ENCODE measurements at regions not wholly inside any gene's neighbourhood (a gene's known extent, or its start where the extent isn't known, plus 50 kb on each side); places are given as distances from the start of the nearest gene placed in this dataset.
"Not testable (repeated sequence)": the region's sequence is repeated elsewhere in the genome, so short reads cannot be mapped to it uniquely, and the experiment has no call there.

GRCh38 chr12:127767656-127768055, 499.3 kb upstream of the TMEM132C start:
- DNase-seq = no peak

DNA sequence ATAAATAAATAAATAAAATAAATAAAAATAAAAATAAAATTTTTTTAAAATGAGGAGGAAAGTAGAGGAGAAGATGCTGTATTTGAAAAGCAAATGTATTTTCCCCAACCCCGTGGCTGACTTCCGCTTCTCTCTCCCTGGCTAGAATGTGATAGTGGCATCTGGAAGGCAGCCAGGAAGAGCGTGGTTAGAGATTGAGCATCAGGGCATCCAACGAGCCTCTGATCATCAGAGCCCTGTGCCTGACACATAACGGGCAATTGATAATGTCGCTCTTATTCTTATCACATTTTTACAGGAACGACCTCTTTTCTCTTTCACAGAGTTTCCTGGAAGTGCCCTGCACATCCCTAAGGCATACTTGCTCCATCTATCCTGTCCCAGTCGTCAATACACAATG, 496.9 kb upstream of the TMEM132C start:
- no peak for DNase-seq

- no peak for DNase-seq
Observed at GRCh38 chr12:127771546-127771945, 495.4 kb upstream of the TMEM132C start.

DNA sequence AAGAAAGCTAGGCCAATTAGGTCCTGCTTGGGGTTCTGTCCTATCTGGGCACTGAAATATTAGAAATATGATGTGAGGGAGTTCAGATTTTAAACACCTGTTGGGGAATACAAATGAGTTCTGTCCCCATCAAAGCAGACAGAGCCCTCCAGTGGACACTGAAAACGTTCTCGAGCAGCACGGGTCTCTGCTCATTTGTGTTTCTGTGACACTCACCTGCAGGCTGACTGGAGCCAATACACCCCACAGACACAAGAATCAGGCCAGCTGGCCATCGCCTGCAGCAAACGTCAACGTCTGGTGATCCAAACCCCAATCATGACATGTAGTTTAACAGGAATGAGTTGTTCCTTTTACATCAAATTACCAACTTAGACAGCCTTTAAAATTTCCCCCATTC, 493.4 kb upstream of the TMEM132C start:
- no peak for DNase-seq

DNA sequence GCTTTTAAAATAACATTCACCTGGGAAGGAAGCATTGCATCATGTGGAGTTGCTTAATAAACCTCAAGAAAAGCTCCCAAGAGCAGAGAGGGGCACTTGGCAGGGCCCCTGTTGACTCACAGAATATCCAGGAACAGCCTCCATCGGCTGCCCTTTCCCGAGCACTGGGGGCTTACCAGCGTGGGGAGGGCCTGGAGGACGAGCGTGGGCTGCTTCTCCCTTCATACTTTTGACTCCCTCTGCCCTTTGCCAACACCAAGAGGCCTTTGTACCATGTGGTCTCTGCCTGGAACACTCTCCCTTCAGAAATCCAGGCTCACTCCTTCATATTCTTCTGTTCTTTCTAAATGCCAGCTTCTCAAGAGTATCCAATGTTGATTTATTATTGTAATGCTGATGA, 492.1 kb upstream of the TMEM132C start:
- no peak for DNase-seq

GRCh38 chr12:127779301-127780045, 487.5 kb upstream of the TMEM132C start:
- DNase-seq = no peak

GRCh38 chr12:127780881-127781280, 486.1 kb upstream of the TMEM132C start:
- no peak for DNase-seq

- no peak for DNase-seq
Observed at GRCh38 chr12:127781336-127781735, 485.6 kb upstream of the TMEM132C start.

DNA sequence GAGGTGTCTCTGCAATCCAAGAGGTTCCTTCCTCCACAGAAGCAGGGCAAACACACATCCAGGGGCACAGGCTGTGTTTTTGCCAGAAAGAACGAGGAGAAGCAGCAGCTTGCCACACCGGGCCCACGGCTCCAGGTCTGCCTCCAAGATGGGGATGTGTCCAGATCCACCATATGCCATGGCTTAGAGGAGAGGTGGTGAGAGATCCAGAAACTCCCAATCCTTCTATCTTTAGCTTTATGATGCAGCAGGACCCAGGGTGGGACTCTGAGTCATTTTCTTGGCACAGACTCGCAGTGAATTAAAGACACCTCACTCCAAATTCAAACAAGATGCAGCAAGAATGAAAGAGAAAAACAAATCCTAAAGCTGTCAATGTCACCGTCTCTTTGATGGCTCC, 481.4 kb upstream of the TMEM132C start:
- DNase-seq = no peak

- DNase-seq = no peak
Observed at GRCh38 chr12:127785986-127786590, 480.9 kb upstream of the TMEM132C start.

GRCh38 chr12:127787544-127787943, 479.4 kb upstream of the TMEM132C start:
- DNase-seq = no peak

- DNase-seq = no peak
Observed at GRCh38 chr12:127790376-127790775, 476.6 kb upstream of the TMEM132C start.

- DNase-seq = no peak
Observed at GRCh38 chr12:127791217-127791616, 475.8 kb upstream of the TMEM132C start.

DNA sequence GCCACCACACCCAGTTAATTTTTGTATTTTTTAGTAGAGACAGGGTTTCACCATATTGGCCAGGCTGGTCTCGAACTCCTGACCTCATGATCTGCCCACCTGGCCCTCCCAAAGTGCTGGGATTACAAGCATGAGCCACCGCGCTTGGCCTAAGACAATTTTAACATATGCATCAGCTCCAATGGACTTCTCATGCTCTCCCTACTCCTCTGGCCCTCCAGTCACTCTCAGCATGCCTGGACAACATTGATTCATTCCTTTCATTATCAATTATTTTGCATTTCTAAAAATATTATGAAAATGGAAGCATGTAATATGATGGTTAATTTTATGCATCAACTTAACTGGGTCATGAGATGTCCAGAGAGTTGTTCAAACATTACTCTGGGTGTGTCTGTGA, 469.1 kb upstream of the TMEM132C start:
- no peak for DNase-seq

DNA sequence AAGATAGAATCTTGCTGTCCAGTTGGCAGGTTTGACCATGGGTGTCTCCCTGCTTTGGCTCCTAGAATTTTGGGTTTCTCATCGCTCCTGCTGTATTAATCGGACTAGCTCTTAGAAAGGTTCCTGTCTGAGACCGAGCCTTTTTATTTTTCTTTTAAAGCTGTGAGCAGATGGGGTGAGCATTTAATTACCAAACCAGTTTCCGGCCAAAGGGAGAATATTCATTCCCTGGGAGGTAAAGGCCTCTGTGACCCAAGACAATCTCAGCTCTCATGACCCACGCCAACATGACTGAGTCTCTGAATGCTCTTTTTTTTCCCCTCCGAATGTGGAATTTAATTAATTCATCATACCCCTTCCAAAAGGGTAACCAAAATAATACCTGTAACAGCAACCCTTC, 464.7 kb upstream of the TMEM132C start:
- no peak for DNase-seq

GRCh38 chr12:127803545-127803944, 463.4 kb upstream of the TMEM132C start:
- no peak for DNase-seq

- no peak for DNase-seq
Observed at GRCh38 chr12:127809275-127809674, 457.7 kb upstream of the TMEM132C start.

- no peak for DNase-seq
Observed at GRCh38 chr12:127810041-127810440, 456.9 kb upstream of the TMEM132C start.

GRCh38 chr12:127810459-127810858, 456.5 kb upstream of the TMEM132C start:
- not testable (repeated sequence) for DNase-seq

GRCh38 chr12:127811988-127812387, 455.0 kb upstream of the TMEM132C start:
- DNase-seq = no peak

GRCh38 chr12:127813147-127813546, 453.8 kb upstream of the TMEM132C start:
- DNase-seq = no peak

GRCh38 chr12:127819056-127819455, 447.9 kb upstream of the TMEM132C start:
- no peak for DNase-seq

DNA sequence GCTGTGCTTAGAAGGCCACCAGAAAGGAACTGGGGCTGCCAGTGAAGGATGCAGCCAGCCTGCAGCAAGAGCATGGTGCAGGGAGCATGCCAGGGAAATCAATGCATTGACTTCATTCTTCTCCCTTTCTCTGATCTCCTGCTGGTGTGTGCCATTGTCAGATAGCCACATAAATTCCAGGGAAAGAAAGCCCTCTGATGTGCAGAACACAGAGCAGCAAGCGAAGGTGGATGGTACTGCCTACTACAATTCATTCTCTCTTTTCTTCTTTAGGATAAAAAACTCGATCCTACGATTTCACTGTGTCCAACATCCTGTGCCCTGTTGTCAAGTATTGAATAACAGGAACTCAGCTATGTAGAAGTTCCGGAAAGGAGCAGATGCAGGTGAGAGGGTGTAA, 446.7 kb upstream of the TMEM132C start:
- DNase-seq = no peak

DNA sequence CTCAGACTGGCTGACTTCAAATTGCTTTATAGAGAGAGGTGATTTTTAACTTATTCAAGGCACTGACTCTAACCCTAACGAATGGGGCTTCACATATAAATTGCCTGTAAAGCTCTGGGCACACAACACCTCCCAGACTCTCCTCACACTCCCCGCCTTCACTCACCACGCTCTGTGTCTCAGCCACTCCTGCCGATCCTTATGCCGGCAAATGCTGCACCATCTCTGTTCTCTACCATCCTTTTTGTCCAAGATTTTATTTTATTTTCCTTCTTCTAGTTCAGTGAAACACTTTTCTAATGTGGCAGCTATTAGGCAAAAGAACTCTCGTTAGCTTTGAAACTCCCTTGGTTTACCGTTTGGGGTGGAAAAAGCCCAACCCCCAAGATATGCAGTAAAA, 446.1 kb upstream of the TMEM132C start:
- DNase-seq = no peak
